Smooth muscle cell (in vitro differentiated cells): ENCODE measurements at regions not wholly inside any gene's neighbourhood (a gene's known extent, or its start where the extent isn't known, plus 50 kb on each side); places are given as distances from the start of the nearest gene placed in this dataset.

Experiments
- DNase-seq: peaks from one replicate; lab custom pipeline; 2025; ENCODE audit not compliant: unreplicated experiment; lab: John Stamatoyannopoulos, UW
- H2AFZ ChIP-seq: fragments of 200-600 bp; sonication (generic); 2 replicates; pipeline ENCODE4 v1.6.0; 2016; ENCODE audit warnings: antibody characterized with exemption, low read depth, mild to moderate bottlenecking
- H3F3A ChIP-seq: fragments of 200-600 bp; sonication (generic); 2 replicates; pipeline ENCODE4 v1.6.0; 2017; ENCODE audit warnings: antibody characterized with exemption, low read depth
- H3K27ac ChIP-seq: fragments of 200-600 bp; sonication (generic); 2 replicates; pipeline ENCODE4 v1.5.1; 2016; ENCODE audit warnings: low read depth, mild to moderate bottlenecking
- H3K27me3 ChIP-seq: fragments of 200-600 bp; sonication (generic); 2 replicates; pipeline ENCODE4 v1.6.1; 2016; ENCODE audit warnings: low read depth, mild to moderate bottlenecking
- H3K36me3 ChIP-seq: fragments of 200-600 bp; sonication (generic); 2 replicates; pipeline ENCODE4 v1.5.1; 2016; ENCODE audit warnings: low read depth
- H3K4me1 ChIP-seq: fragments of 200-600 bp; sonication (generic); 2 replicates; pipeline ENCODE4 v1.5.1; 2016; ENCODE audit warnings: low read depth
- H3K4me2 ChIP-seq: fragments of 200-600 bp; sonication (generic); 2 replicates; pipeline ENCODE4 v1.6.0; 2016; ENCODE audit warnings: mild to moderate bottlenecking
- H3K4me3 ChIP-seq: fragments of 200-600 bp; sonication (generic); 2 replicates; pipeline ENCODE4 v1.5.1; 2016; ENCODE audit warnings: mild to moderate bottlenecking
- H3K79me2 ChIP-seq: fragments of 200-600 bp; sonication (generic); 2 replicates; pipeline ENCODE4 v1.6.0; 2016; ENCODE audit warnings: low read depth, mild to moderate bottlenecking
- H3K9ac ChIP-seq: fragments of 200-600 bp; sonication (generic); 2 replicates; pipeline ENCODE4 v1.6.0; 2016; ENCODE audit warnings: low read depth
- H3K9me3 ChIP-seq: fragments of 200-600 bp; sonication (generic); replicated peaks from 2 replicates; pipeline ENCODE4 v1.5.1; 2016; ENCODE audit warnings: low read depth
- H4K20me1 ChIP-seq: fragments of 200-600 bp; sonication (generic); 2 replicates; pipeline ENCODE4 v1.6.0; 2016; ENCODE audit warnings: low read depth
- CTCF ChIP-seq: fragments of 200-600 bp; sonication (generic); IDR thresholded peaks from 2 replicates; pipeline ENCODE4 v1.5.1; 2017; ENCODE audit warnings: borderline replicate concordance, mild to moderate bottlenecking, antibody characterized with exemption; ENCODE audit not compliant: insufficient read depth, poor library complexity, severe bottlenecking
- WGBS: methylation state at CpG from one replicate; pipeline ENCODE4 v1.1.7; 2016; ENCODE audit warnings: low lambda C conversion rate; 5-methylcytosine and 5-hydroxymethylcytosine counted together

GRCh38 chr9:89923961-89924504 is 319.2 kb downstream of the GADD45G start:
- H3K4me1 ChIP-seq = no peaks in the 10 kb centered on the region
- H3K9me3 ChIP-seq = no peaks in the 10 kb centered on the region
- no peaks in the 10 kb centered on the region for H4K20me1 ChIP-seq
- no peak overlapping the region for H2AFZ ChIP-seq
- no peak overlapping the region for H3K9ac ChIP-seq
- no peak overlapping the region for H3K27ac ChIP-seq
- H3K36me3 ChIP-seq = no peaks in the 10 kb centered on the region
- H3K4me3 ChIP-seq = no peak overlapping the region
- no peak for DNase-seq
- no peaks in the 10 kb centered on the region for H3F3A ChIP-seq
- peak overlapping the region; percentile 12 for H3K4me2 ChIP-seq
- TF ChIP-seq CTCF = no peak
- WGBS = 60% methylated on average over 12 of the region's 12 CpGs
- H3K79me2 ChIP-seq = no peaks in the 10 kb centered on the region
- H3K27me3 ChIP-seq = no peaks in the 10 kb centered on the region

- no peak for DNase-seq
Observed at GRCh38 chr9:89924611-89925010, 319.8 kb downstream of the GADD45G start.

DNA sequence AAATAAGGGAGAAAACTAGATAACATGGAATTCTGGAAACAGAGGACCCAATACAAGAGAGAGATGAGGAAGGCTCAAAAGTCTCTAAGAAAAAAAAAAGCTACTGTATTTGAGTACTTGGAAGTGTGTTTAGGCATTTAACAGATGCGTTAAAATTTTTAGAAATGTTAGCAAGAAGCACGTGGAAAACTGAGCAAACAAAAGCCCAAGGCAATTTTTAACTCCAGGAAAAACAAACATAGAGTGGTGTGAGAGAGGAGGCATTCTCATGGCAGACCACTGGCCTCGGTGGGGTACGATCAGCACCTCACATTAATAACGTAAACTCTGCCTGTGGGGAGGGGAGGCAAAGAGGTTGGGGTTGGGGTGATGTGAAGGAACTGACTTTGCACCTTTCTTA is 321.4 kb downstream of the GADD45G start:
- Histone ChIP-seq H3F3A (no peaks in the 10 kb centered on the region), H2AFZ (no peak overlapping the region), H3K9ac (no peak overlapping the region), H3K4me1 (no peaks in the 10 kb centered on the region), H3K4me2 (no peak overlapping the region), H3K9me3 (no peaks in the 10 kb centered on the region), H3K27me3 (no peaks in the 10 kb centered on the region), H3K36me3 (no peaks in the 10 kb centered on the region), H3K79me2 (no peaks in the 10 kb centered on the region), H4K20me1 (no peaks in the 10 kb centered on the region), H3K4me3 (no peak overlapping the region), H3K27ac (no peak overlapping the region)
- DNase-seq = no peak
- WGBS = 67% methylated on average over 5 of the region's 5 CpGs
- no peak for TF ChIP-seq CTCF

More at GRCh38 chr9:89924611-89925010, 319.8 kb downstream of the GADD45G start:
- TF ChIP-seq CTCF = no peak
- Histone ChIP-seq H3K27ac (no peak overlapping the region), H3K4me3 (no peak overlapping the region), H3K36me3 (no peaks in the 10 kb centered on the region), H4K20me1 (no peaks in the 10 kb centered on the region), H2AFZ (no peak overlapping the region), H3K4me2 (no peak overlapping the region), H3K27me3 (no peaks in the 10 kb centered on the region), H3K79me2 (no peaks in the 10 kb centered on the region), H3K9ac (no peak overlapping the region), H3K4me1 (no peaks in the 10 kb centered on the region), H3K9me3 (no peaks in the 10 kb centered on the region), H3F3A (no peaks in the 10 kb centered on the region)
- WGBS = 97% methylated on average over 2 of the region's 2 CpGs

GRCh38 chr9:89926691-89927220 is 321.9 kb downstream of the GADD45G start:
- Histone ChIP-seq H3K27ac (no peak overlapping the region), H4K20me1 (no peaks in the 10 kb centered on the region), H3K4me1 (no peaks in the 10 kb centered on the region), H3K4me3 (no peak overlapping the region), H3K36me3 (no peaks in the 10 kb centered on the region), H3K4me2 (no peak overlapping the region), H3K9me3 (no peaks in the 10 kb centered on the region), H2AFZ (no peak overlapping the region), H3K79me2 (no peaks in the 10 kb centered on the region), H3K27me3 (no peaks in the 10 kb centered on the region), H3F3A (no peaks in the 10 kb centered on the region), H3K9ac (no peak overlapping the region)
- DNase-seq = no peak
- TF ChIP-seq CTCF = no peak
- 62% methylated on average over 7 of the region's 7 CpGs for whole genome bisulfite sequencing
